ENCODE measurements at regions not wholly inside any gene's neighbourhood (a gene's known extent, or its start where the extent isn't known, plus 50 kb on each side); places are given as distances from the start of the nearest gene placed in this dataset.

DNA sequence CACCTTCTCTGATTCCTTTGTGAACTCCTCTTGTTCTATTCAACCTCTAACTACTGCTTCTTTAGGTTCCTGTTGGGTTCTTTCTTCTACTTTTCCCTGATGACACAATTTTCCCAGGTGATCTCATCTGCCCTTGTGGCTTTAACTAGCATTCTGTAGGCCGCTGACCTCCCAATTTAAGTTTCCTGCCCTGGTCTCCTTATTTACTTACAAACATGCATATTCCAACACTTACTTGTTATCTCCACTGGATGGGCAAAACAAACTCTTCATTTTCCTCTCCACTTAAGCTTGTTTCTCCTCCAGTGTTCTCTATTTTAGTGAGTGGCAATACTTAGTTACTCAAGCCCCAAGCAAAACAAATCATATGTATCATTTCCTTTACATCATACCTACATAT lies 734.5 kb downstream of the METTL15 start:
- H3K4me1 Mint-ChIP-seq, result no peaks in the 10 kb centered on the region
- H3K9me3 Mint-ChIP-seq, result peaks cover 7 to 29% (median 11%) of the 10 kb centered on the region in 6 donors
- no peaks in the 10 kb centered on the region for H3K27me3 Mint-ChIP-seq (ENCODE audit: low read depth in 3 of 3)
- H3K4me3 Mint-ChIP-seq, result no peak overlapping the region
- H3K36me3 Mint-ChIP-seq, result no peaks in the 10 kb centered on the region
- no peak for DNase-seq
- H3K27ac Mint-ChIP-seq, result no peak overlapping the region

DNA sequence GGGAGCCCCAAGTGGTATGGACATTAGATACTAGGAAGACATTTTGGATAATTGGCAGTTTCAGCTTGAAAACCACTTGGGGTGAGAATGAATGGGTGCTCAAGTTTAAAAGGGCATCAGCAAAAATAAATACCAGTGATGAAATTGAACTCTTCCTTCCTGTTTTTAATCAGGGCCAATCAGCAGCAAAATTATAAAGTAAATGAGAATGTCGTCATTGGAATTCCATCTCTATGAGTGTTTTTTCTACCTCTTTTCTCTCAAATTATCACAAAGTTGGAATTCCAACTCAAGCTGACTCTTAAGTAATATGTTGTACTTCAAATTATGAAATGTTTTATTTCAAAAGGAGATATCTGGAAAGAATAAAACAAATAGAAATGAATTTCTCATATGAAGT lies 730.6 kb downstream of the METTL15 start:
- no peak overlapping the region for H3K4me3 Mint-ChIP-seq

DNA sequence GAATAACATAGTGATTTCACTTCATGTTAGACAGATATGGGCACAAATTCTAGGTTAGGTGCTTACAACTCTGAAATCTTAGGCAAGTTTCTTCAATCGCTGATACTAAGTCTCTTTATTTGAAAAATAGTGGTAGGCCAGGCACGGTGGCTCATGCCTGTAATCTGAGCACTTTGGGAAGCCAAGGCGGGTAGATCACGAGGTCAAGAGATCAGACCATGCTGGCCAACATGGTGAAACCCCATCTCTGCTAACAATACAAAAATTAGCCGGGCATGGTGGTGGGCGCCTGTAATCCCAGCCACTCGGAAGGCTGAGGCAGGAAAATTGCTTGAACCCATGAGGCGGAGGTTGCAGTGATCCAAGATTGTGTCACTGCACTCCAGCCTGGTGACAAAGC lies 729.4 kb downstream of the METTL15 start:
- H3K27me3 Mint-ChIP-seq (ENCODE audit: low read depth in 3 of 3), result no peaks in the 10 kb centered on the region
- peaks cover 0 to 3% (median 0%) of the 10 kb centered on the region in 3 donors for H3K36me3 Mint-ChIP-seq
- no peak overlapping the region for H3K27ac Mint-ChIP-seq
- DNase-seq, result no peak
- peaks cover 5 to 28% (median 17%) of the 10 kb centered on the region in 6 donors for H3K9me3 Mint-ChIP-seq
- H3K4me1 Mint-ChIP-seq, result no peaks in the 10 kb centered on the region
- H3K4me3 Mint-ChIP-seq, result no peak overlapping the region

More for the DNA sequence above, 730.6 kb downstream of the METTL15 start:
- H3K27ac Mint-ChIP-seq, result no peak overlapping the region
- H3K36me3 Mint-ChIP-seq, result peaks cover 0 to 3% (median 0%) of the 10 kb centered on the region in 3 donors
- DNase-seq, result no peak
- H3K9me3 Mint-ChIP-seq, result peaks cover 2 to 24% (median 14%) of the 10 kb centered on the region in 6 donors
- H3K4me1 Mint-ChIP-seq, result no peaks in the 10 kb centered on the region
- no peaks in the 10 kb centered on the region for H3K27me3 Mint-ChIP-seq (ENCODE audit: low read depth in 3 of 3)

DNA sequence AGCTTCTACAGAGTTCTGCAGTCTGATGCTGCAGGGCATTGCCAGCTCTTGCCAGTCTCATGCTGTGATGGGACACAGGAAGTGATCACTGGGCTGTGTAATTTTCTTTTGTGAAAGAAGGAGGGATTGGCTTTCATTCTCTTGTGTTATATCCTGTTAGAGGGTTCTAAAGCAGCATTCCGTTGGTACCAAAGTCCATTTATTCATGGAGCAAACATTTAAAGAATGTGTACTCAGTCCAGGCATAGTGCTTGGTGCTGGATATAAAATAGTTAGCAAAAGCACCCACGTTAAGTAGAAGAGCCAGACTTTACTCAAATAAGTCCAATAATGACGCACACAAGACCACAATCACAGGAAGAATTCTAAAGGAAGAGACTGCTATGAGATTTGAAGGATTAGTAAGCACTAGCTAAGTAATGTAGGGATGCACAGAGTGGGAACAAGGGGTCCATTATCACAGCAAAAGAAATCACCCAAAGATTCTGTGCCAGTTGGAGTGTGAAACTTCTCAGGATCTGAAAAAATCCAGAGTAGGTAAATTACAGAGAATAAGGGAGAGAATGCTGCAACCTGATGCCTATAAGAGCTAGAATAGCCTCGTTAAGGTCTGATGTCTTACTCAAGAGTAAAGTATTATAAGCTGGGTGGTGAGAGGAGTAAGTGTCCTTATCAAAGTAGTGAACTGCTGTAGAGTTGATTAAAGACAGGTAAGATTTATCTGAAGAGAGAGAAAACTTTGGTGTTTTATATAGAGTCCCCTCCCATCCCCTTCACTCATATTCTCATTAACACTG lies 728.3 kb downstream of the METTL15 start:
- H3K27me3 Mint-ChIP-seq (ENCODE audit: low read depth in 3 of 3), result no peaks in the 10 kb centered on the region
- no peak overlapping the region for H3K27ac Mint-ChIP-seq
- no peak for DNase-seq
- no peak overlapping the region for H3K4me3 Mint-ChIP-seq
- H3K9me3 Mint-ChIP-seq, result peaks cover 5 to 30% (median 17%) of the 10 kb centered on the region in 6 donors
- peaks cover 0 to 3% (median 0%) of the 10 kb centered on the region in 3 donors for H3K36me3 Mint-ChIP-seq
- no peaks in the 10 kb centered on the region for H3K4me1 Mint-ChIP-seq

DNA sequence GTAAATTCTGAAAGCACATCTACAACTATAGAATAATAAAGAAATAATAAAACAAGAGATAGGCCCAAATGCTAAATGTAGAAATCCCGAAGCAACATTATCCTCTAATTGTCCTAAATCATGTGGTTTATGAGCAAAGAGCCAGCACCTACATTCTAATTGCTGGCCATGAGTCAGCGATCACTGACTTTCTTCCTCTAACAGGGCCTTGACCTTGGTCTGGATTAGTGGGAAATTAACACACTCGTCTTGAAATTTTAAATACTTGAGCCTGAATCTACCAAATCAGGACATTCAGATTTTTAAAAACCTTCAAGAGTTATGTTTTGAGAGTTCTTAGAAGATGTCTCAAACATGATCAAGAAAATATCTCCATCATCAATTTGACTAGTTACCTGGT lies 727.6 kb downstream of the METTL15 start:
- H3K27ac Mint-ChIP-seq, result no peak overlapping the region
- H3K4me3 Mint-ChIP-seq, result no peak overlapping the region
- H3K4me1 Mint-ChIP-seq, result no peaks in the 10 kb centered on the region
- no peaks in the 10 kb centered on the region for H3K27me3 Mint-ChIP-seq (ENCODE audit: low read depth in 3 of 3)
- peaks cover 5 to 37% (median 18%) of the 10 kb centered on the region in 6 donors for H3K9me3 Mint-ChIP-seq
- no peak for DNase-seq
- H3K36me3 Mint-ChIP-seq, result peaks cover 0 to 3% (median 0%) of the 10 kb centered on the region in 3 donors

DNA sequence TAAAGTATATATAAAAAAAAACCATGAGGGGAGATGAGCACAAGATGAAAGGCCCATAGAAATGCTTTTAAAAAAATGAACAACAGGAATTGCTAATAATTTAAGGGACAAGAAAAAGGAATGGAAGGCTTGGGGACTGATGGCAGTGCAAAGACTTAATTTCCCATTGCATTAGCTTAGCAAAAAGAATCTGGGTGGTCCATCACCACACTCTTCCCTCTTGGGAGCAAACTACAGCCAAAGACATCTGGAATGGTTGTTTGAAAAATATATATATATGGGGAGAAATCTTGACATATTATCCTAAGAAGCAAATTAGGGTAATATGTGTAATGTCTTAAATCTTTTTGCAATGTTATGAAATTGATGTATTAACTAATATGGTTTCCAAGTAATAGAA lies 727.1 kb downstream of the METTL15 start:
- no peak for DNase-seq
- Mint-ChIP-seq H3K27me3 (ENCODE audit: low read depth in 3 of 3) (no peaks in the 10 kb centered on the region), H3K27ac (no peak overlapping the region), H3K36me3 (peaks cover 0 to 3% (median 0%) of the 10 kb centered on the region in 3 donors), H3K4me1 (no peaks in the 10 kb centered on the region), H3K9me3 (peaks cover 5 to 37% (median 16%) of the 10 kb centered on the region in 6 donors), H3K4me3 (no peak overlapping the region)

DNA sequence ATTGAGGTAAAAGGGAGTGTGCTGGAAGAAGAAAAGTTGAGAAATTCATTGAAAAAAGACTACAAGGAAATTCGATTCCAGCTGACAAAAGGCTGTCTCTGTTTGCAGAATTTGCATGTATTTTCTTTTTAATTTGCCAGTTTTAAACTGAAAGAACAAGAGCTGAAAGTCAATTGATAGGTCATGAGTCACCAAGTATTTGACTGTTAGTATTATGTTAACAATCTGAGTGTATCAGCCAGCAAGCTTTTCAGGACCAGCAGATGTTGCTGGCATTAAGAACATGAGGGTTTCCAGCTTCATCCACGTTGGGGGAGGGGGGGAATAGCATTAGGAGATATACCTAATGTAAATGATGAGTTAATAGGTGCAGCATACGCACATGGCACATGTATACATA lies 726.7 kb downstream of the METTL15 start:
- no peak overlapping the region for H3K4me3 Mint-ChIP-seq
- H3K27ac Mint-ChIP-seq, result no peak overlapping the region
- no peak for DNase-seq
- peaks cover 0 to 3% (median 0%) of the 10 kb centered on the region in 3 donors for H3K36me3 Mint-ChIP-seq
- H3K4me1 Mint-ChIP-seq, result no peaks in the 10 kb centered on the region
- no peaks in the 10 kb centered on the region for H3K27me3 Mint-ChIP-seq (ENCODE audit: low read depth in 3 of 3)
- H3K9me3 Mint-ChIP-seq, result peaks cover 5 to 37% (median 15%) of the 10 kb centered on the region in 6 donors

DNA sequence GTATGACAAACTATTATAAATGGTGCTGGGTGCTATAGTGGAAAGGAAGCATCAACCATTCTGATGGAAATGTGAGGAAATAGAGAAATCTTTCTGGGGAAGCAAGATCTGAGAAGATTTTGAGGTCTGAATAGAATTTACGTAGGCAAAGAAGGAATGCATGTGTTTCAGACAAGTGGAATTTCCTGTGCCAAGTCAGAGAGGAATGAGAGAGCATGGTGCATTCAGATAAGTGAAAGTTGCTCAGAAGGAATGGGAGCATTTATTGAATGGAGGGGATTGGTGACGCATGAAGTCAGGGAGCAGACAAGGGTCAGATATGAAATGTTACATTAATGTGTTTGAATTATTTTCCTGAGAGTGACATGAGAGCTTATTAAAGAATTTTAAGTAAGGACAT lies 725.5 kb downstream of the METTL15 start:
- Mint-ChIP-seq H3K36me3 (peaks cover 0 to 3% (median 0%) of the 10 kb centered on the region in 3 donors), H3K4me1 (no peaks in the 10 kb centered on the region), H3K4me3 (no peak overlapping the region), H3K27me3 (ENCODE audit: low read depth in 3 of 3) (no peaks in the 10 kb centered on the region), H3K27ac (no peak overlapping the region), H3K9me3 (peaks cover 5 to 45% (median 15%) of the 10 kb centered on the region in 6 donors)
- no peak for DNase-seq

DNA sequence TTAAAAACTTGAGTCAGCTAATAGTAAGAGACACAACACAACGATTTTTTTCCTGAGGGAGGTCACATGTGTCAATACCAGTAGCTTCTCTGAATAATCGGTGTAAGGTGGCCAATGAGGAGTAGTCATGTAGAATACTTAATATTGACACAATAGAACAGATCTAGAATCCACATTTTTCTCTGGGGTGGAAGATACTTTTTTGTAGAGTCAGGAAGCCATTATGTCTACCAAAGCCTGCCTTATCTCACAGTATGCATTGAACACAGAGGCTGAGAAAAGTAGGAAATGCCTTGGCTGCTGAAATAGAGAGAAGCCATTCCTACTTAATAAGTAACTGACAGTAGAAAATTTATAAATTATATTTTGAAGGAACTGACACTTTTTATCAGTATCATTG lies 725.0 kb downstream of the METTL15 start:
- Mint-ChIP-seq H3K9me3 (peaks cover 5 to 42% (median 15%) of the 10 kb centered on the region in 6 donors), H3K4me1 (no peaks in the 10 kb centered on the region), H3K4me3 (no peak overlapping the region), H3K27me3 (ENCODE audit: low read depth in 3 of 3) (no peaks in the 10 kb centered on the region), H3K36me3 (peaks cover 0 to 3% (median 0%) of the 10 kb centered on the region in 3 donors), H3K27ac (no peak overlapping the region)
- no peak for DNase-seq

DNA sequence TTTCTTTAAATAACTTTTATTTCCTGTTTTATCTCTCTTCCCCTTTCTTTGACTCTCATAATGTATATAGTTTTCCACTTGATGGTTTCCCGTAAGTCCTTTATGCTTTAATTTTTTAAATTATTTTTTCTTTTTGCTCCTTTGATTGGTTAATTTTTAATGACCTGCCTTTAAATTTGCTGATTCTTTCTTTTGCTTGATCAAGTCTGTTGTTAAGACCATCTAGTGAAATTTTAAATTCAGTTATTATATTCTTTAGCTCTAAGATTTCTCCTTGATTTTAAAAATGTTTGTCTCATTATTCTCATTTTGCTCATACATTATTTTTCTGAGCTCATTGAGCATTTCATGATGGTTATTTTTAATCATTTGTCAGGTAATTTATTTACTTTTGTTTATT lies 718.6 kb downstream of the METTL15 start:
- H3K4me3 Mint-ChIP-seq, result no peak overlapping the region
- DNase-seq, result no peak
- no peaks in the 10 kb centered on the region for H3K36me3 Mint-ChIP-seq
- H3K9me3 Mint-ChIP-seq, result peaks cover 9 to 52% (median 16%) of the 10 kb centered on the region in 6 donors
- H3K27ac Mint-ChIP-seq, result no peak overlapping the region
- no peaks in the 10 kb centered on the region for H3K4me1 Mint-ChIP-seq
- H3K27me3 Mint-ChIP-seq (ENCODE audit: low read depth in 3 of 3), result peaks cover 0 to 1% (median 0%) of the 10 kb centered on the region in 3 donors

DNA sequence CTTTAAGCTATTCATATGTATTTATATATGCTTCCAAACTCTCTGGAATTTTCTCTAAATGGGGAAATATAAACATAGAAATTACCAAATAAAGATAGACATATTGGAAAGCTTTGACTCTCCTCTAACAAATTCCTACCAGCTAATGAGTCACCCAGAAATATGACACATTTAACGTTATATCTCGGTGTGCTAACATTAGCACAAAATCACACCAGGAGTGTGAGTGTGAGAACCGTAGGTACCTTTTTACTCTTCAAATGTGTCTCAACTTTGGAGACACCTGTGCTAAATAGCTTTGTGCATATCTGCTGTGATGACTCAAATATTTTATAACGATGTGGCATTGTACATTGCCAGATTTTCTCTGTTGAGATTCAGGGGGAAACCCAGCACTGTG lies 714.4 kb downstream of the METTL15 start:
- Mint-ChIP-seq H3K4me1 (no peaks in the 10 kb centered on the region), H3K4me3 (no peak overlapping the region), H3K27ac (no peak overlapping the region), H3K9me3 (peaks cover 9 to 42% (median 18%) of the 10 kb centered on the region in 6 donors), H3K36me3 (no peaks in the 10 kb centered on the region), H3K27me3 (ENCODE audit: low read depth in 3 of 3) (peaks cover 0 to 1% (median 0%) of the 10 kb centered on the region in 3 donors)
- DNase-seq, result no peak

DNA sequence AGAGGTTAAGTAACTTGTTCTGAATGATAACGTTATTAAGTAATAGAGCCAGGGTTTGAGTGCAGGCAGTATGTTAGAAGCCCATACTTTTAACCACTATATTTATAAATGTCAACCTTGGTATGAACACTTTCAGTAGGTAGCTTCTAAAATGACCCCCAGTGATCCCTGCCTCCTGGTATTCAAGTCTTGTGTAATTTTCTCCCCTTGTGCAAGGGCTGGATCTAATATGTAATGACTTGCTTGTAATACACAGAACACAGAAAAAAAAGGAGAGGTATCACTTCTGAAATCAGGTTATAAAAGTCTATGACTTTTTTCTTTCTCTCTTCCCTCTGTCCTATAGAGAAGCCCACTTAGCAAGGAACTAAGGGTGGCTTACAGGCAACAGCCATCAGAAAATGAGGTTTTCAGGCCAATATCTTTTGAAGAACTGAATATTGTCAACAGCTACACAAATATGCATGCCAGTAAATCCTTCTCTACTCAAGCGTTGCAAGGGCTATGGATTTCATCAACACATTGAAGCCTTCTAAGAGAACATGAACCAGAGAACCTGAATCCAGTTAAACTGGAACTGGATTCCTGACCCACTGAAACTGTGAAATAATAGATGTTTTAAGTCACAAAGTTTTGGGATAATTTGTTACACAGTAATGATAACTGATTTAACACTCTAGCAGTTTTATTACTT lies 712.3 kb downstream of the METTL15 start:
- H3K4me3 Mint-ChIP-seq, result no peak overlapping the region
- H3K9me3 Mint-ChIP-seq, result peaks cover 5 to 43% (median 20%) of the 10 kb centered on the region in 6 donors
- H3K36me3 Mint-ChIP-seq, result no peaks in the 10 kb centered on the region
- H3K4me1 Mint-ChIP-seq, result no peaks in the 10 kb centered on the region
- H3K27me3 Mint-ChIP-seq (ENCODE audit: low read depth in 3 of 3), result peaks cover 0 to 1% (median 0%) of the 10 kb centered on the region in 3 donors
- DNase-seq, result no peak
- H3K27ac Mint-ChIP-seq, result no peak overlapping the region

DNA sequence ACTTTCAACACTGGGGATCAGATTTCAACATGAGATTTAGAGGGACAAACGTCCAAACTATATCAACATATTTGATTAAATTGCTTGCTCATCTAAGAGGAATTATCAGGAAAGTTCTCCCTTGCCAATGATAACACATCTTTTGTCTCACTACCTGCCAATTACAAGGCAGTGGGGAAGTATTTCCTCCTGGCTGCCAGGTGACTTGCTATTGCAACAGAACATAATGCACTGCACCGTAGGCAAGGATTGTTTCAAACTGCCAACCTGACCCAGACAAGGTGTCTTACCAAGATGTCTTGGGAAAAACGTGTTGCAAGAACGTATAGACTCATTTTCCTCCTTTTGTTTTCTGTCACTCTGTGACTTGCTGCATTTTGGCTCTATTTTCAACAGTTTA lies 711.6 kb downstream of the METTL15 start:
- Mint-ChIP-seq H3K4me3 (no peak overlapping the region), H3K27ac (no peak overlapping the region), H3K27me3 (ENCODE audit: low read depth in 3 of 3) (peaks cover 0 to 1% (median 0%) of the 10 kb centered on the region in 3 donors), H3K4me1 (no peaks in the 10 kb centered on the region), H3K9me3 (peaks cover 5 to 48% (median 25%) of the 10 kb centered on the region in 6 donors), H3K36me3 (peaks cover 0 to 2% (median 0%) of the 10 kb centered on the region in 3 donors)
- DNase-seq, result no peak

DNA sequence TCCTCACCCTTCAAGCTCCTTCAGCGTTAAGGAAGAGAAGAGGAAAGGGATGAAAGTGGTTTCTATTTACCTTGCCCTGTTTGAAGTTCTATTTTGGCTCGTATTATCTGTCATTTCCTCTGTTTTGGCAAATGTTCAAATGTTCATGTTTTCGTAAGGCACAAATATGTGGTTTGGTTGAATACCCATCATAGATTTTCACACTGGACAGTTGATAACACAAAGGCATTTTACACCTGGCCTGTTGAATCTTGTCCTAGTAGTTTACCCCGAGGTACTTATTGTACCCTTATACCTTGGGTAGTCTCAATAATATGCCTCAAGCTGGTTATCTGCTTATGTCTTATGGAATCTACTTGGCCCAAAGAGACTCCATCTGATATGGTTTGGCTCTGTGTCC lies 706.9 kb downstream of the METTL15 start:
- Mint-ChIP-seq H3K27me3 (ENCODE audit: low read depth in 3 of 3) (no peaks in the 10 kb centered on the region), H3K9me3 (peaks cover 5 to 62% (median 29%) of the 10 kb centered on the region in 6 donors), H3K27ac (no peak overlapping the region), H3K36me3 (peaks cover 0 to 2% (median 0%) of the 10 kb centered on the region in 3 donors), H3K4me3 (no peak overlapping the region), H3K4me1 (no peaks in the 10 kb centered on the region)
- DNase-seq, result no peak
